CD14-positive monocyte (primary cell): ENCODE measurements at regions not wholly inside any gene's neighbourhood (a gene's known extent, or its start where the extent isn't known, plus 50 kb on each side); places are given as distances from the start of the nearest gene placed in this dataset. TPM values are rescaled to one million over a fixed set of nuclear protein-coding genes. Genes with fewer than 3 reads are reported as not detected.
"Not testable (repeated sequence)": the region's sequence is repeated elsewhere in the genome, so short reads cannot be mapped to it uniquely, and the experiment has no call there.

Experiments
- DNase-seq, 3 donors: peaks; one replicate each; pipeline ENCODE4 v3.0.0-alpha.2; 2011 to 2022
- H2AFZ ChIP-seq: 2 replicates; pipeline ENCODE4 v1.6.0; 2012; ENCODE audit warnings: mild to moderate bottlenecking, low read depth, low read length, inconsistent platforms; ENCODE audit not compliant: insufficient read depth, poor library complexity, severe bottlenecking
- H3K27ac ChIP-seq, 2 donors: 1 replicate in 1 of 2; 2 replicates in 1 of 2; pipeline ENCODE4 v1.5.1; 2012 to 2013; ENCODE audit warnings: low read length in 2 of 2, control low read depth in 1 of 2, inconsistent platforms in 1 of 2, low read depth in 1 of 2, mild to moderate bottlenecking in 1 of 2
- H3K27me3 ChIP-seq, 2 donors: one replicate each; pipeline versions ENCODE4 v1.6.0 to v1.6.1; 2011 to 2013; ENCODE audit warnings: low read length in 2 of 2; ENCODE audit not compliant: control insufficient read depth in 2 of 2, insufficient read depth in 2 of 2
- H3K36me3 ChIP-seq, 2 donors: replicated peaks in 1 of 2; 1 replicate in 1 of 2; 2 replicates in 1 of 2; pipeline versions ENCODE4 v1.5.1 to v1.6.1; 2012 to 2013; ENCODE audit warnings: low read length in 2 of 2, control low read depth in 1 of 2, inconsistent platforms in 1 of 2, mild to moderate bottlenecking in 1 of 2; ENCODE audit not compliant: insufficient read depth in 2 of 2, control insufficient read depth in 1 of 2
- H3K4me1 ChIP-seq, 2 donors: 1 replicate in 1 of 2; 2 replicates in 1 of 2; pipeline versions ENCODE4 v1.5.1 to v1.6.1; 2012 to 2013; ENCODE audit warnings: low read length in 2 of 2, control low read depth in 1 of 2, inconsistent platforms in 1 of 2, mild to moderate bottlenecking in 1 of 2, moderate library complexity in 1 of 2; ENCODE audit not compliant: insufficient read depth in 2 of 2, control insufficient read depth in 1 of 2
- H3K4me2 ChIP-seq: replicated peaks from 2 replicates; pipeline ENCODE3; 2012; ENCODE audit warnings: low read length, moderate library complexity, mild to moderate bottlenecking; ENCODE audit not compliant: poor library complexity, severe bottlenecking; ENCODE audit errors: extremely low read depth
- H3K4me3 ChIP-seq, 3 experiments: fragments of 200-600 bp in 1 of 3; sonication (generic) in 1 of 3; replicated peaks in 1 of 3; 1 replicate in 2 of 3; 2 replicates in 1 of 3; pipeline ENCODE4 v1.5.1; 2011 to 2013; ENCODE audit warnings: low read length in 3 of 3, mild to moderate bottlenecking in 3 of 3, control low read depth in 2 of 3, low read depth in 2 of 3, inconsistent platforms in 1 of 3, moderate library complexity in 1 of 3
- H3K79me2 ChIP-seq: 2 replicates; pipeline ENCODE4 v1.6.0; 2012; ENCODE audit warnings: mild to moderate bottlenecking, control low read depth, inconsistent platforms, low read length, moderate library complexity; ENCODE audit not compliant: insufficient read depth
- H3K9ac ChIP-seq: 2 replicates; pipeline ENCODE4 v1.6.0; 2017; ENCODE audit warnings: low read length, mild to moderate bottlenecking; ENCODE audit not compliant: insufficient read depth, poor library complexity, severe bottlenecking
- H3K9me3 ChIP-seq, 2 donors: replicated peaks in 1 of 2; 1 replicate in 1 of 2; 2 replicates in 1 of 2; pipeline versions ENCODE4 v1.5.1 to v1.6.1; 2012 to 2013; ENCODE audit warnings: low read length in 2 of 2, control low read depth in 1 of 2; ENCODE audit not compliant: control insufficient read depth in 1 of 2, insufficient read depth in 1 of 2
- H4K20me1 ChIP-seq: 2 replicates; pipeline ENCODE4 v1.6.0; 2012; ENCODE audit warnings: mild to moderate bottlenecking, low read length, control low read depth, moderate library complexity; ENCODE audit not compliant: insufficient read depth
- H3K27ac Mint-ChIP-seq, 7 donors: one replicate each; pipeline ENCODE4 v1.8.0; 2020; ENCODE audit warnings: mild to moderate bottlenecking in 7 of 7, mixed read lengths in 7 of 7, moderate library complexity in 6 of 7, inconsistent platforms in 2 of 7
- H3K27me3 Mint-ChIP-seq, 3 donors: one replicate each; pipeline ENCODE4 v1.8.0; 2021 to 2022; ENCODE audit warnings: low read depth in 3 of 3, mild to moderate bottlenecking in 3 of 3, mixed read lengths in 3 of 3, moderate library complexity in 3 of 3, inconsistent platforms in 1 of 3
- H3K36me3 Mint-ChIP-seq, 2 donors: one replicate each; pipeline ENCODE4 v1.8.0; 2020; ENCODE audit warnings: mixed read lengths in 2 of 2, inconsistent platforms in 1 of 2, mild to moderate bottlenecking in 1 of 2
- H3K4me1 Mint-ChIP-seq: one replicate; pipeline ENCODE4 v1.8.0; 2020; ENCODE audit warnings: mild to moderate bottlenecking, mixed read lengths
- H3K4me3 Mint-ChIP-seq, 2 donors: one replicate each; pipeline ENCODE4 v1.8.0; 2020; ENCODE audit warnings: mild to moderate bottlenecking in 2 of 2, mixed read lengths in 2 of 2, moderate library complexity in 1 of 2
- H3K9me3 Mint-ChIP-seq, 7 donors: one replicate each; pipeline ENCODE4 v1.8.0; 2020 to 2022; ENCODE audit warnings: mixed read lengths in 7 of 7, mild to moderate bottlenecking in 6 of 7, moderate library complexity in 6 of 7, inconsistent platforms in 2 of 7
- WGBS: methylation state at CpG from one replicate; pipeline ENCODE4 v1.1.5; 2013; ENCODE audit warnings: missing lambda C conversion rate; ENCODE audit not compliant: insufficient coverage; 5-methylcytosine and 5-hydroxymethylcytosine counted together
- intact Hi-C, 2 donors: fragments of 100-400 bp; cut with micrococcal nuclease; formaldehyde crosslinking; loops; one replicate each; pipeline versions ENCODE4 v1.15.0 to v1.15.1; 2023
- small RNA-seq: library from RNA; depleted of rRNA; stranded (forward); fragments of <200 nt; gene quantifications from one replicate; pipeline ENCODE3, GENCODE V24; 2012; ENCODE audit warnings: low read depth; ENCODE audit not compliant: insufficient read length

DNA sequence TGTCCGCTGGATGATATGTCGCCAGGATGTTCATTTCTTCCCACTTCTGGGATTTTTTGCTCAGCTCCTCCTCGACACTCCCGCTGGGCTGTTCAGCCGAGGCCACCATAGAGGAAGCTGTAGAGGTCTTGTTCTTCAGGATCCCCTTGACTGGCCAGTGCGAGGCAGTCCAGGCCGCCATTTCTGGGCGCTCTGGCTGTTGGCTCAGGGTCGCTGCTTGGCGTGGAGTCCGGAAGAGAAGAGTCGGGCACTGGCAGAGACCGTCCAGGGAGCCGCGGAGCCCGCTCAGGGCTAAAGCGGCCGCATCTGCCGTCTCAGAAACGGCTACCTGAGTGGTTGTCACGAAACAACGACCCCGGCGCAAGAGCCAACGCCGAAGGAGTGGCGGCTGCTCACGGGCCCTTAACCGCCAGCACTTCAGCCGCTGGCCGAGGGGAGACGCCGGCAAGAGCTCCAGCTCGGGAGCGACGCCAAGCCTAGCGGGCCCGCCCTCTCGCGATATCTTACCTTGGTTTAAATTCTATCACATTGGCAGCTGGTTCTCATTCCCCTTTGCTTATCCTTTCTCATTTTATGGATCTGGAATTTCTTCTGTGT lies 50.9 kb upstream of the RUBCNL start:
- H3K27me3 ChIP-seq, H4K20me1 ChIP-seq, H2AFZ ChIP-seq, DNase-seq, H3K4me3 ChIP-seq, H3K4me1 Mint-ChIP-seq, H3K36me3 Mint-ChIP-seq, H3K4me2 ChIP-seq, H3K27me3 Mint-ChIP-seq, intact Hi-C loops, H3K9ac ChIP-seq, H3K4me1 ChIP-seq, H3K27ac ChIP-seq, H3K79me2 ChIP-seq, H3K36me3 ChIP-seq: not testable (repeated sequence)
- 84% methylated on average over 35 of the region's 40 CpGs for WGBS
- H3K4me3 Mint-ChIP-seq: peak overlapping the region in 1 of 2 donors; percentile 18
- peak overlapping the region in 1 of 7 donors; percentile 8 for H3K27ac Mint-ChIP-seq
- H3K9me3 Mint-ChIP-seq: peaks cover 0 to 17% (median 6%) of the 10 kb centered on the region in 7 donors
- peaks cover 0 to 14% of the 10 kb centered on the region in 2 donors for H3K9me3 ChIP-seq

Small RNAs in the stretch of these regions (small RNA-seq; reads per million reads assigned to genes)
- not detected for gene COX17P1
